ENCODE measurements at regions not wholly inside any gene's neighbourhood (a gene's known extent, or its start where the extent isn't known, plus 50 kb on each side); places are given as distances from the start of the nearest gene placed in this dataset.

DNA sequence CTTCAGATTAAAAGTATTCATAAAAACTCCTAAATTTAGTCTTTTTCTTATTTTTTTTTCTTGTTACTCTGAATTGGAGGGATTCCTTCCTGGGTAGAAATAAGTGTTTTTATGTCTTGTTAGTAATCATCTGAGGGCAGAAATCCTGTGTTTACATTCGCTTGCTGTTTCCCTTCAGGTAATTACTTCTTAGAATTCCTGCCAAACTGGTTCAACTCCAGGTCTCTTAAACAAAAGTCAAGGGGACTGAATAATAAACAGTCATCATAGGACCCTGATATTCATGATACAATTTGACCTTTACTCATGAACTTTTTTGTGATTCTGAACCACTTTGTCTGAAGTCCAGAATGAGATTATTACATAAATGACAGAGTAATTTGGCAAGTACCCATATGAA, 843.9 kb downstream of the FLRT2 start:
- Mint-ChIP-seq H3K4me3 (ENCODE audit: unreplicated experiment) (no peak overlapping the region), H3K4me1 (ENCODE audit: low read depth, unreplicated experiment) (no peaks in the 10 kb centered on the region)

DNA sequence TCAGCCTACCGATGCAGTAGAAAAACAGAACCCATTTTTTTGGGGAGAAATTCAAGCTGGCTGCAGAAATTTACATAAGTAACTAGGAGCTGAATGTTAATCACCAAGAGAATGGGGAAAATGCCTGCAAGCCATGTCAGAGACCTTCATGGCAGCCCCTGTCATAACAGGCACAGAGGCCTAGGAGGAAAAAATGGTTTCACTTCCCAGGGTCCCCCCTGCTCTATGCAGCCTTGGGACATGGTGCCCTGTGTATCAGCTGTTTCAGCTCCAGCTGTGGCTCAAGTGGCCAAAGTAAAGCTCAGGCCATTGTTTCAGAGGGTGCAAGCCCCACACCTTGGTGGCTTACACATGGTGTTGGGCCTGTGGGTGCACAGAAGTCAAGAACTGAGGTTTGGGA, 842.5 kb downstream of the FLRT2 start:
- Mint-ChIP-seq H3K4me3 (ENCODE audit: unreplicated experiment) (no peak overlapping the region), H3K27me3 (ENCODE audit: unreplicated experiment) (no peaks in the 10 kb centered on the region), H3K9me3 (ENCODE audit: unreplicated experiment) (peaks cover 3% of the 10 kb centered on the region), H3K27ac (ENCODE audit: unreplicated experiment) (no peak overlapping the region), H3K36me3 (ENCODE audit: unreplicated experiment) (peaks cover 18% of the 10 kb centered on the region), H3K4me1 (ENCODE audit: low read depth, unreplicated experiment) (no peaks in the 10 kb centered on the region)
- DNase-seq: no peak
- TF ChIP-seq CTCF (IDR thresholded peaks at IDR 0.05; ENCODE audit: partially characterized antibody, unreplicated experiment): no peak

More for the DNA sequence above, 843.9 kb downstream of the FLRT2 start:
- H3K36me3 Mint-ChIP-seq (ENCODE audit: unreplicated experiment): peaks cover 18% of the 10 kb centered on the region
- no peak for TF ChIP-seq CTCF (IDR thresholded peaks at IDR 0.05; ENCODE audit: partially characterized antibody, unreplicated experiment)
- H3K9me3 Mint-ChIP-seq (ENCODE audit: unreplicated experiment): peaks cover 3% of the 10 kb centered on the region
- no peaks in the 10 kb centered on the region for H3K27me3 Mint-ChIP-seq (ENCODE audit: unreplicated experiment)
- DNase-seq: no peak
- H3K27ac Mint-ChIP-seq (ENCODE audit: unreplicated experiment): no peak overlapping the region

- no peak for DNase-seq
- no peak for TF ChIP-seq CTCF (IDR thresholded peaks at IDR 0.05; ENCODE audit: partially characterized antibody, unreplicated experiment)
- H3K9me3 Mint-ChIP-seq (ENCODE audit: unreplicated experiment): no peaks in the 10 kb centered on the region
- H3K36me3 Mint-ChIP-seq (ENCODE audit: unreplicated experiment): no peaks in the 10 kb centered on the region
- H3K27me3 Mint-ChIP-seq (ENCODE audit: unreplicated experiment): no peaks in the 10 kb centered on the region
- no peaks in the 10 kb centered on the region for H3K4me1 Mint-ChIP-seq (ENCODE audit: low read depth, unreplicated experiment)
- no peak overlapping the region for H3K4me3 Mint-ChIP-seq (ENCODE audit: unreplicated experiment)
- H3K27ac Mint-ChIP-seq (ENCODE audit: unreplicated experiment): no peak overlapping the region
Measured at GRCh38 chr14:86364634-86365033, 834.7 kb downstream of the FLRT2 start.

- no peak overlapping the region for H3K27ac Mint-ChIP-seq (ENCODE audit: unreplicated experiment)
- no peaks in the 10 kb centered on the region for H3K36me3 Mint-ChIP-seq (ENCODE audit: unreplicated experiment)
- no peaks in the 10 kb centered on the region for H3K9me3 Mint-ChIP-seq (ENCODE audit: unreplicated experiment)
- DNase-seq: no peak
- no peak for TF ChIP-seq CTCF (IDR thresholded peaks at IDR 0.05; ENCODE audit: partially characterized antibody, unreplicated experiment)
- no peak overlapping the region for H3K4me3 Mint-ChIP-seq (ENCODE audit: unreplicated experiment)
- H3K4me1 Mint-ChIP-seq (ENCODE audit: low read depth, unreplicated experiment): no peaks in the 10 kb centered on the region
- no peaks in the 10 kb centered on the region for H3K27me3 Mint-ChIP-seq (ENCODE audit: unreplicated experiment)
Measured at GRCh38 chr14:86363576-86363975, 833.6 kb downstream of the FLRT2 start.

GRCh38 chr14:86363047-86363446, 833.1 kb downstream of the FLRT2 start:
- no peak for TF ChIP-seq CTCF (IDR thresholded peaks at IDR 0.05; ENCODE audit: partially characterized antibody, unreplicated experiment)
- Mint-ChIP-seq H3K27ac (ENCODE audit: unreplicated experiment) (no peak overlapping the region), H3K27me3 (ENCODE audit: unreplicated experiment) (no peaks in the 10 kb centered on the region), H3K9me3 (ENCODE audit: unreplicated experiment) (no peaks in the 10 kb centered on the region), H3K36me3 (ENCODE audit: unreplicated experiment) (no peaks in the 10 kb centered on the region), H3K4me3 (ENCODE audit: unreplicated experiment) (no peak overlapping the region), H3K4me1 (ENCODE audit: low read depth, unreplicated experiment) (peaks cover under 1% of the 10 kb centered on the region)
- DNase-seq: no peak

Data from glutamatergic neuron (in vitro differentiated cells).